OCI-LY3 (cell line): ENCODE measurements at regions not wholly inside any gene's neighbourhood (a gene's known extent, or its start where the extent isn't known, plus 50 kb on each side); places are given as distances from the start of the nearest gene placed in this dataset.
"Not testable (repeated sequence)": the region's sequence is repeated elsewhere in the genome, so short reads cannot be mapped to it uniquely, and the experiment has no call there.

Source experiments
- H2AFZ ChIP-seq: fragments of 200-600, 300-600 bp; shearing (Covaris generic); 2 replicates; pipeline ENCODE4 v1.6.0; 2014; ENCODE audit warnings: antibody characterized with exemption, low read depth, low read length
- H3K27ac ChIP-seq: fragments of 200-600, 300-600 bp; sonication (generic); 2 replicates; pipeline ENCODE4 v1.5.1; 2014; ENCODE audit warnings: mild to moderate bottlenecking, low read length, moderate library complexity, mixed read lengths
- H3K27me3 ChIP-seq: fragments of 200-600, 300-600 bp; sonication (generic); 2 replicates; pipeline ENCODE4 v1.6.1; 2014; ENCODE audit warnings: low read depth, low read length, mixed read lengths
- H3K36me3 ChIP-seq: fragments of 200-600, 300-600 bp; sonication (generic); replicated peaks from 2 replicates; pipeline ENCODE3; 2014; ENCODE audit warnings: low read depth, low read length, mixed read lengths
- H3K4me1 ChIP-seq: fragments of 300-600, 200-600 bp; sonication (generic); 2 replicates; pipeline ENCODE4 v1.6.1; 2014; ENCODE audit warnings: low read length, mixed read lengths
- H3K4me2 ChIP-seq: fragments of 200-600, 300-600 bp; sonication (generic); 2 replicates; pipeline ENCODE4 v1.6.1; 2014; ENCODE audit warnings: low read length, mixed read lengths
- H3K4me3 ChIP-seq: fragments of 300-600, 200-600 bp; sonication (generic); 2 replicates; pipeline ENCODE4 v1.5.1; 2014; ENCODE audit warnings: antibody characterized with exemption, mild to moderate bottlenecking, low read length, moderate library complexity
- H3K79me2 ChIP-seq: fragments of 300-600, 200-600 bp; shearing (Covaris generic); 2 replicates; pipeline ENCODE4 v1.6.1; 2014; ENCODE audit warnings: mild to moderate bottlenecking, low read length, mixed read lengths
- H3K9ac ChIP-seq: fragments of 300-600, 200-600 bp; shearing (Covaris generic); 2 replicates; pipeline ENCODE4 v1.6.0; 2014; ENCODE audit warnings: mild to moderate bottlenecking, low read length, moderate library complexity
- H3K9me3 ChIP-seq: fragments of 200-600, 300-600 bp; shearing (Covaris generic); 2 replicates; pipeline ENCODE4 v1.6.1; 2014; ENCODE audit warnings: low read length, mixed read lengths; ENCODE audit not compliant: insufficient read depth
- H4K20me1 ChIP-seq: fragments of 200-600, 300-600 bp; sonication (generic); 2 replicates; pipeline ENCODE4 v1.6.1; 2016; ENCODE audit warnings: low read length, mixed read lengths; ENCODE audit not compliant: insufficient read depth
- EZH2phosphoT487 ChIP-seq: fragments of 200-600 bp; shearing (Covaris generic); IDR thresholded peaks from 2 replicates; pipeline ENCODE4 v1.6.1; 2018; ENCODE audit warnings: antibody characterized with exemption, mixed run types, low read depth
- TF ChIP-seq, protein P1 (sequence below): fragments of 200-600, 300-600 bp; sonication (generic); IDR thresholded peaks from 2 replicates; pipeline ENCODE4 v1.5.1; 2014; ENCODE audit warnings: antibody characterized with exemption, low read length, low read depth

GRCh38 chrX:47776292-47777006 lies 60.3 kb upstream of the ZNF81 start:
- TF ChIP-seq, protein P1, sequence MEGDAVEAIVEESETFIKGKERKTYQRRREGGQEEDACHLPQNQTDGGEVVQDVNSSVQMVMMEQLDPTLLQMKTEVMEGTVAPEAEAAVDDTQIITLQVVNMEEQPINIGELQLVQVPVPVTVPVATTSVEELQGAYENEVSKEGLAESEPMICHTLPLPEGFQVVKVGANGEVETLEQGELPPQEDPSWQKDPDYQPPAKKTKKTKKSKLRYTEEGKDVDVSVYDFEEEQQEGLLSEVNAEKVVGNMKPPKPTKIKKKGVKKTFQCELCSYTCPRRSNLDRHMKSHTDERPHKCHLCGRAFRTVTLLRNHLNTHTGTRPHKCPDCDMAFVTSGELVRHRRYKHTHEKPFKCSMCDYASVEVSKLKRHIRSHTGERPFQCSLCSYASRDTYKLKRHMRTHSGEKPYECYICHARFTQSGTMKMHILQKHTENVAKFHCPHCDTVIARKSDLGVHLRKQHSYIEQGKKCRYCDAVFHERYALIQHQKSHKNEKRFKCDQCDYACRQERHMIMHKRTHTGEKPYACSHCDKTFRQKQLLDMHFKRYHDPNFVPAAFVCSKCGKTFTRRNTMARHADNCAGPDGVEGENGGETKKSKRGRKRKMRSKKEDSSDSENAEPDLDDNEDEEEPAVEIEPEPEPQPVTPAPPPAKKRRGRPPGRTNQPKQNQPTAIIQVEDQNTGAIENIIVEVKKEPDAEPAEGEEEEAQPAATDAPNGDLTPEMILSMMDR, result no peak
- TF ChIP-seq EZH2phosphoT487, result no peak
- H3K9ac ChIP-seq, result no peak overlapping the region
- no peaks in the 10 kb centered on the region for H3K4me1 ChIP-seq
- no peak overlapping the region for H3K4me2 ChIP-seq
- no peaks in the 10 kb centered on the region for H3K36me3 ChIP-seq
- H2AFZ ChIP-seq, result no peak overlapping the region
- H3K9me3 ChIP-seq, result no peaks in the 10 kb centered on the region
- no peak overlapping the region for H3K4me3 ChIP-seq
- no peaks in the 10 kb centered on the region for H3K27me3 ChIP-seq
- H3K79me2 ChIP-seq, result no peaks in the 10 kb centered on the region
- no peak overlapping the region for H3K27ac ChIP-seq
- no peaks in the 10 kb centered on the region for H4K20me1 ChIP-seq

DNA sequence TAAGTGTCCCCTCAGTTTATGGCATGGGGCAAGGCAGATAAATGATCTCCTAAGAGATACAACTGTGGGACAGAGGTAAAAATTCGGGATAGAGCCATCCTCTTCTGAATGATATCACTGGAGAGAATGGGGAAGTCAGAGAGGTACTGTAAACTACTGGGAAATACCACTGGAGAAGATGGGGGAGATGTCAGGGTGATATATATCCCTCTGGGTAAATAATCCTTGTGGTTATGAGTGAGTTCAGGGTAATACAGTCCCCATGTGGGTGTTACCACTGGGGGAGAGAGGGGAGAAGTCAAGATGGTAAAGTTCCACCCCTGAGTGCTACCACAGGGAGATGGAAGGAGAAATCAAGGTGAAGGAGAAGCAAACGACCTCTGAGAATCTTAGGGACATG lies 63.9 kb upstream of the ZNF81 start:
- H3K79me2 ChIP-seq, result no peaks in the 10 kb centered on the region
- TF ChIP-seq, protein P1, result no peak
- no peak for TF ChIP-seq EZH2phosphoT487

GRCh38 chrX:47771473-47771872 lies 65.2 kb upstream of the ZNF81 start:
- no peaks in the 10 kb centered on the region for H3K27me3 ChIP-seq
- H3K4me2 ChIP-seq, result no peak overlapping the region
- H3K36me3 ChIP-seq, result no peaks in the 10 kb centered on the region
- H3K9me3 ChIP-seq, result no peaks in the 10 kb centered on the region
- no peak overlapping the region for H2AFZ ChIP-seq
- no peaks in the 10 kb centered on the region for H3K4me1 ChIP-seq
- no peak for TF ChIP-seq EZH2phosphoT487
- TF ChIP-seq, protein P1, result no peak
- H3K9ac ChIP-seq, result no peak overlapping the region
- no peak overlapping the region for H3K27ac ChIP-seq
- H3K4me3 ChIP-seq, result no peak overlapping the region
- no peaks in the 10 kb centered on the region for H3K79me2 ChIP-seq
- no peaks in the 10 kb centered on the region for H4K20me1 ChIP-seq

More for the DNA sequence above, 63.9 kb upstream of the ZNF81 start:
- no peaks in the 10 kb centered on the region for H3K36me3 ChIP-seq
- no peaks in the 10 kb centered on the region for H3K4me1 ChIP-seq
- no peaks in the 10 kb centered on the region for H3K9me3 ChIP-seq
- H3K27me3 ChIP-seq, result no peaks in the 10 kb centered on the region
- H4K20me1 ChIP-seq, result no peaks in the 10 kb centered on the region
- no peak overlapping the region for H3K4me2 ChIP-seq
- no peak overlapping the region for H3K9ac ChIP-seq
- no peak overlapping the region for H3K4me3 ChIP-seq
- H2AFZ ChIP-seq, result no peak overlapping the region
- H3K27ac ChIP-seq, result no peak overlapping the region

GRCh38 chrX:47762826-47763225 lies 73.9 kb upstream of the ZNF81 start:
- H3K79me2 ChIP-seq, H3K27ac ChIP-seq, H3K36me3 ChIP-seq, H3K4me2 ChIP-seq, H4K20me1 ChIP-seq, H3K4me3 ChIP-seq, H3K9me3 ChIP-seq, H2AFZ ChIP-seq, H3K9ac ChIP-seq, H3K4me1 ChIP-seq, H3K27me3 ChIP-seq: not testable (repeated sequence)
